NCI-H748 (cell line): ENCODE measurements at regions not wholly inside any gene's neighbourhood (a gene's known extent, or its start where the extent isn't known, plus 50 kb on each side); places are given as distances from the start of the nearest gene placed in this dataset.
A peak's percentile ranks its signal among the peaks of the same experiment; 100 is the strongest.

Source experiments
- DNase-seq: peaks from one replicate; lab custom pipeline; 2025; ENCODE audit not compliant: unreplicated experiment; lab: John Stamatoyannopoulos, UW

- DNase-seq, result no peak
Measured at GRCh38 chr12:92370828-92371227, 225.2 kb upstream of the BTG1 start.

GRCh38 chr12:92369636-92370035 is 224.0 kb upstream of the BTG1 start:
- no peak for DNase-seq

- no peak for DNase-seq
Measured at GRCh38 chr12:92369056-92369455, 223.4 kb upstream of the BTG1 start.

- peak; percentile 96 for DNase-seq
Measured at GRCh38 chr12:92365836-92366235, 220.2 kb upstream of the BTG1 start.

- peak; percentile 80 for DNase-seq
Measured at GRCh38 chr12:92365333-92365732, 219.7 kb upstream of the BTG1 start.

GRCh38 chr12:92363295-92364146 is 217.9 kb upstream of the BTG1 start:
- DNase-seq, result peak; percentile 39

- peak; percentile 6 for DNase-seq
Measured at GRCh38 chr12:92362785-92363184, 217.1 kb upstream of the BTG1 start.

- no peak for DNase-seq
Measured at GRCh38 chr12:92362126-92362525, 216.5 kb upstream of the BTG1 start.

GRCh38 chr12:92360543-92360942 is 214.9 kb upstream of the BTG1 start:
- no peak for DNase-seq

- DNase-seq, result no peak
Measured at GRCh38 chr12:92359581-92360209, 214.0 kb upstream of the BTG1 start.

- DNase-seq, result no peak
Measured at GRCh38 chr12:92357584-92358261, 212.1 kb upstream of the BTG1 start.

- no peak for DNase-seq
Measured at GRCh38 chr12:92356425-92356824, 210.8 kb upstream of the BTG1 start.

GRCh38 chr12:92349635-92350034 is 204.0 kb upstream of the BTG1 start:
- no peak for DNase-seq

GRCh38 chr12:92342574-92342973 is 196.9 kb upstream of the BTG1 start:
- DNase-seq, result no peak

GRCh38 chr12:92341065-92341668 is 195.5 kb upstream of the BTG1 start:
- peak; percentile 8 for DNase-seq

- no peak for DNase-seq
Measured at GRCh38 chr12:92340441-92341064, 194.9 kb upstream of the BTG1 start.

GRCh38 chr12:92340003-92340402 is 194.4 kb upstream of the BTG1 start:
- no peak for DNase-seq

GRCh38 chr12:92339198-92339821 is 193.7 kb upstream of the BTG1 start:
- no peak for DNase-seq

GRCh38 chr12:92338671-92339070 is 193.0 kb upstream of the BTG1 start:
- DNase-seq, result no peak

- no peak for DNase-seq
Measured at GRCh38 chr12:92338102-92338501, 192.5 kb upstream of the BTG1 start.

- peak; percentile 52 for DNase-seq
Measured at GRCh38 chr12:92337128-92337527, 191.5 kb upstream of the BTG1 start.
